ENCODE measurements at regions not wholly inside any gene's neighbourhood (a gene's known extent, or its start where the extent isn't known, plus 50 kb on each side); places are given as distances from the start of the nearest gene placed in this dataset.
A peak's percentile ranks its signal among the peaks of the same experiment; 100 is the strongest.

DNA sequence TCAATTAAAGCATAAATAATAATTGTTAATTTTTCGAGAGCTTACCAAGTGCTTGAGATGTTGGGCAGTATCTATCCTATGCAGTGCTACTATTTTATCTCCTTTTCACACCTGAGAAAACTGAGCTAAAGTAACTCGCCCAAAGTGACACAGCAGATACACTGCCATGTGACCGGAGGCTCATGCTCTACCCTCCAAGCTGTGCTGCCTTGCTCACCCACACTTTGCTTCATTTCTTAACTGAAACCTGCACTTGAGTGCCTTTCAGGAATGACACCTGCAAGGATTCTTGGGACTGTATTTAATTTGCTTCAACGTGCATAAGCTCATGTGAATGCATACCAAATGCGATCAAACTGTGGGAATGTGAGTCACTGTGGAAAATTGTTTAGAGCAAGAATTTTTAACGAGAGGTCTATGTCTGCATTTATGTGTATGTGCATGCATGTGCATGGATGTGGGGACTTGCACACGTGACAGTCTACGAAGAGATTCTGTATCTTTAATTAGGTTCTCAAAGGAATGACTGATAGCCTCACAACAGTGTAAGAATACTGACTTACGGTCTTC lies 119.2 kb downstream of the ADCYAP1R1 start:
- H3K9ac ChIP-seq (ENCODE audit: low read length): no peak overlapping the region
- peak; percentile 11 for DNase-seq
- H3K27ac ChIP-seq (ENCODE audit: low read length): no peak overlapping the region
- no peak overlapping the region for H3K4me2 ChIP-seq (ENCODE audit: low read depth, low read length, poor library complexity, severe bottlenecking)
- H3K4me3 ChIP-seq (ENCODE audit: low read length): no peak overlapping the region
- H3K4me1 ChIP-seq (ENCODE audit: low read length): no peaks in the 10 kb centered on the region
- no peaks in the 10 kb centered on the region for H3K27me3 ChIP-seq (ENCODE audit: low read length)
- H4K20me1 ChIP-seq (ENCODE audit: insufficient read depth, low read depth, low read length): no peaks in the 10 kb centered on the region
- no peaks in the 10 kb centered on the region for H3K79me2 ChIP-seq (ENCODE audit: low read length)
- no peaks in the 10 kb centered on the region for H3K9me3 ChIP-seq (ENCODE audit: low read length)
- no peak overlapping the region for H2AFZ ChIP-seq (ENCODE audit: low read length)
- no peaks in the 10 kb centered on the region for H3K36me3 ChIP-seq (ENCODE audit: insufficient read depth, low read length)
- H3K9me2 ChIP-seq (replicated peaks; ENCODE audit: insufficient read depth, low read length): no peaks in the 10 kb centered on the region
